Liver (tissue), 3 donors: ENCODE measurements at regions not wholly inside any gene's neighbourhood (a gene's known extent, or its start where the extent isn't known, plus 50 kb on each side); places are given as distances from the start of the nearest gene placed in this dataset.

Experiments used
- CTCF ChIP-seq: fragments of 150-350 bp; IDR thresholded peaks from 2 replicates; pipeline ENCODE4 v1.5.1; 2017; ENCODE audit warnings: improper control_type of control experiment, low read depth, low read length; ENCODE audit not compliant: missing input control
- EGR1 ChIP-seq, 2 donors: IDR thresholded peaks; 2 replicates each; pipeline ENCODE4 v1.6.1; 2016 to 2018; ENCODE audit warnings: antibody characterized with exemption in 2 of 2, low read depth in 2 of 2
- FOXA2 ChIP-seq: IDR thresholded peaks from 2 replicates; pipeline ENCODE4 v1.6.1; 2016; ENCODE audit warnings: antibody characterized with exemption
- GABPA ChIP-seq, 2 donors: IDR thresholded peaks in 1 of 2; conservative IDR thresholded peaks in 1 of 2; 2 replicates each; pipeline ENCODE4 v1.6.1; 2016; ENCODE audit warnings: antibody characterized with exemption in 2 of 2, mild to moderate bottlenecking in 1 of 2, moderate library complexity in 1 of 2
- YY1 ChIP-seq: IDR thresholded peaks from 2 replicates; pipeline ENCODE4 v1.6.1; 2016; ENCODE audit warnings: antibody characterized with exemption, mild to moderate bottlenecking
- donor health status: healthy.
- donor health status: healthy.

GRCh38 chr4:7130621-7131211 lies 61.6 kb upstream of the SORCS2 start:
- TF ChIP-seq CTCF, result no peak
- TF ChIP-seq EGR1 (IDR thresholded peaks at IDR 0.05; ENCODE audit: low read depth in 2 of 2), result no peak
- no peak for TF ChIP-seq FOXA2
- no peak for TF ChIP-seq YY1
- no peak for TF ChIP-seq GABPA (IDR thresholded peaks at IDR 0.05 in 1 of 2, conservative IDR thresholded peaks at IDR 0.05 in 1 of 2)
